H7 (cell line): ENCODE measurements at regions not wholly inside any gene's neighbourhood (a gene's known extent, or its start where the extent isn't known, plus 50 kb on each side); places are given as distances from the start of the nearest gene placed in this dataset.
"Not testable (repeated sequence)": the region's sequence is repeated elsewhere in the genome, so short reads cannot be mapped to it uniquely, and the experiment has no call there.

Experiments used
- DNase-seq: peaks from one replicate; pipeline ENCODE4 v3.0.0; 2012
- H3K27me3 ChIP-seq: 2 replicates; pipeline ENCODE4 v1.6.0; 2011; ENCODE audit warnings: mild to moderate bottlenecking, low read length; ENCODE audit not compliant: control insufficient read depth, insufficient read depth
- H3K36me3 ChIP-seq: replicated peaks from 2 replicates; pipeline ENCODE4 v1.5.1; 2011; ENCODE audit warnings: low read length; ENCODE audit not compliant: control insufficient read depth, insufficient read depth
- H3K4me3 ChIP-seq: 2 replicates; pipeline ENCODE4 v1.5.1; 2011; ENCODE audit warnings: low read depth, mild to moderate bottlenecking, control low read depth, low read length, moderate library complexity; ENCODE audit not compliant: insufficient read depth

DNA sequence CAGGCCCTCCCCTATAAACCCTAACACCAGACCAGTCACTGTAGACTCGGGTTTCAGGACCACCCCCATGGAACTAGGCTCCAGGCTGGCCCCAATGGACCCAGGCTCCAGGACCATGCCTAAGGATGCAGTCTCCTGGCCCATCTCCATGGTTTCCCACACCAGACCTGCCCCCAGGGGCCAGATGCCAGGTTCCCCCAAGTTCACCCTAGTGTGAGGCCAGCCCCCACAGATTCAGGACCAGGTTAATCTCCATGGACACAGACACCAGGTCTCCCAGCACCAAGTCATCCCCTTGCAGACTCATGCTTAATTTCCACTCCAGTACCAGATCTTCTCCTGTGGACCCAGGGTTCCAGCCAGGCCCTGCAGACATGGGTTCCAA lies 103.8 kb upstream of the LANCL2 start:
- Histone ChIP-seq H3K36me3 (no peaks in the 10 kb centered on the region), H3K4me3 (no peak overlapping the region), H3K27me3 (no peaks in the 10 kb centered on the region; the same call in 1 of the 2 replicates)
- no peak for DNase-seq

DNA sequence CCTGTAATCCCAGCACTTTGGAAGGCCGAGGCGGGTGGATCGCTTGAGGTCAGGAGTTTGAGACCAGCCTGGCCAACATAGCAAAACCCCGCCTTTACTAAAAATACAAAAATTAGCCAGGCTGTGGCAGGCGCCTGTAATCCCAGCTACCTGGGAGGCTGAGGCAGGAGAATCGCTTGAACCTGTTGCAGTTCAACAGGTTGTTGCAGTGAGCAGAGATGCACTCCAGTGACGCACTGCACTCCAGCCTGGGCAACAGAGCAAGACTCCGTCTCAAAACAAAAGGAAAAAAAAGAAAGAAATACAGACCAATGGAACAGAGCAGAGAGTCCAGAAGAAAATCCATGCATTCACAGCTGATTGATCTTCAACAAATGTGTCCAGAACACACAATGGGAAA lies 99.8 kb upstream of the LANCL2 start:
- H3K4me3 ChIP-seq, H3K36me3 ChIP-seq, DNase-seq, H3K27me3 ChIP-seq: not testable (repeated sequence)

DNA sequence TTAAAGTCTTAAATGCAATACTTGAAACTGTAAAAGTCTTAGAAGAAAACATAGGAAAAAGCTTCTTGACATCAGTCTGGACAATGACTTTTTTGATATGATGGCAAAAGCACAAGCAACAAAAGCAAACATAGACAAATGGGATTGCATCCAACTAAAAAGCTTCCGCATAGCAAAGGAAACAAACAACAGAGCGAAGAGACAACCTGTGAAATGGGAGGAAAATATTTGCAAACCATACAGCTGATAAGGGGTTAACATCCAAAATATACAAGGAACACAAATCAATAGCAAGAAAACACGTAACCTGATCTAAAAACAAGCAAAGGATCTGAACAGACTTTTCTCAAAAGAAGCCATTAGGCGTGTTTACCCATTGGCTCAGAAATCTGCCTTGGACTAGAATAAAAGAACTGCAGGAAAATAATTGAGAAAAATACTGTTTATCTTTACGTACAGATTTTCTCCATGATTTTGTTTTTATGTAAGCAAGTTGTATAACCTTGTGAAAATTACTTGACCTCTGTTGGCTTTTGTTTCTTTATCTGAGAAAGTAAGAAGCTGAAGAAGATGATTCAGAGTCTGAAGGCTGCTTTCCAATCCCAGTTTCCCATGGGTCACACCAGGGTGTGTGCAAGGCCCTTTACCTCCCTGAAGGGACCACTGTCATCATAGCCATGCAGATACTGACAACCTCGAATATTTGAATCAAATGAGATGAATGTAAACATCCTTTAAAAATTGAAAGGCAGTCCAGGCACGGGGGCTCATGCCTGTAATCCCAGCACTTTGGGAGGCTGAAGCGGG lies 99.1 kb upstream of the LANCL2 start:
- no peaks in the 10 kb centered on the region for H3K27me3 ChIP-seq
- no peaks in the 10 kb centered on the region for H3K36me3 ChIP-seq
- no peak for DNase-seq
- H3K4me3 ChIP-seq = no peak overlapping the region

DNA sequence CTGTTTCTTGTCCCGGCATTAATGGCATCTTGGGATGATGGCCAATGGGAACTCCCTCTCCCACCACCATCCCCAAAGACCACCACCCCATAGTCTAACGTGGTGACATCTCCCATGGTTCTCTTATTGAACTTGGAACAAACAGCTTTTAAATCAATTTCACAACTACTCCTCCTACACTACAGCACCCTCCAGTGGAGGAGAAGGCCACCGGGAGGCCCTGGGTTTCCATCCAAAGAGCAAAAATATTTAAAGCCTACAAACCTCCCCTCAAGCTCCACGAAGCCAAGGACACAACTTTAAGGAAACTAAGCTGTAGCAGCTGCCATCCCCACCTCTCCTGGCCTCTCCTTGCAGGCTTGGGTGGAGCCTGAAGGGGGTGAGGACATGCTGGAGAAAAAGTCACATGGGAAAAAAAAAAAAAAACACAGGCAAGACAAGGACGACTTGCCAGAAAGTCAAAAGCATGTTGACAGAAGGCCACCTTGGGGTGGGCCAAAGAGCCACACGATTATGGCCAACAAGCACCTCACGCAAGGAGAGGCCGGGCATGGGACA lies 94.0 kb upstream of the LANCL2 start:
- DNase-seq = peak; percentile 57

DNA sequence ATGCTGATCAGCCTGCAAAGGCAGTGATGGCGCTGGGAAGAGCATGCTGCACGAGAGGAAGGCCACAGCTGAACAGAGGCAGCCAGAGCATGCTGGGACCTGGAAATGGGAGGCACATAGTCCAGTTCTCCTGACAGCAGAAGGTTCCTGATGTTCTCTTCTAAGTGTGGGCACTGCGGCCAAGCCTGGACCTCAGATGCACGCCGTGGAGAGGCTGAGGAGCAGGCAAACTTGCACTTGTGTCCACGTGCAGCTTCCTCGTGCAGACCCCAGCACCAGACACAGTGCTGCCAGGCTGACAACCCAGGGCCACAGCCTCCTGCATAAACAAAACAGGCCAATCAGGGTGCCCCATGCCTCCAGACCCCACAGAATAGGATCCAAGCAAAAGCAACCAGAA lies 93.5 kb upstream of the LANCL2 start:
- Histone ChIP-seq H3K27me3 (no peaks in the 10 kb centered on the region), H3K4me3 (no peak overlapping the region), H3K36me3 (no peaks in the 10 kb centered on the region)
- no peak for DNase-seq

More for the DNA sequence above, 94.0 kb upstream of the LANCL2 start:
- H3K4me3 ChIP-seq = no peak overlapping the region
- no peaks in the 10 kb centered on the region for H3K36me3 ChIP-seq
- H3K27me3 ChIP-seq = no peaks in the 10 kb centered on the region

DNA sequence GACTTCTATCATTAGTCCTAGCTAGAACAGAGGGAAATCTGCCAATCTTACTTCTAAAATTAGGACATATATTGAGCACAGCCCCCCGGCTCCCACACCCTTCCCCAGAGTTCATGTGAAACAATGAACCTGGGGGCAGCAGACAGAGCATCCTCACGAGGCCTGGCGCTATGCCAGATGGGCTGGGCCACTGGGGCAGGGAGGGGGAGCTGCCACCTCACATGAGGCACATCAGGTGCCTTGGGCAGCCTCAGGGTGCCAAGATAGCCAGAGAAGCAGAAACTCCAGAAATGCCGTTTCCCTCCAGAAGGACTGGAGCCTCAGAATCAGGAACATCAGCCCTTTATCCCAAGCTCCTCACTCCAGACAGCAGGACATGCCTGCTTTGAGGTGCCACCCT lies 92.8 kb upstream of the LANCL2 start:
- Histone ChIP-seq H3K4me3 (no peak overlapping the region), H3K36me3 (no peaks in the 10 kb centered on the region), H3K27me3 (no peaks in the 10 kb centered on the region)
- peak; percentile 8 for DNase-seq

DNA sequence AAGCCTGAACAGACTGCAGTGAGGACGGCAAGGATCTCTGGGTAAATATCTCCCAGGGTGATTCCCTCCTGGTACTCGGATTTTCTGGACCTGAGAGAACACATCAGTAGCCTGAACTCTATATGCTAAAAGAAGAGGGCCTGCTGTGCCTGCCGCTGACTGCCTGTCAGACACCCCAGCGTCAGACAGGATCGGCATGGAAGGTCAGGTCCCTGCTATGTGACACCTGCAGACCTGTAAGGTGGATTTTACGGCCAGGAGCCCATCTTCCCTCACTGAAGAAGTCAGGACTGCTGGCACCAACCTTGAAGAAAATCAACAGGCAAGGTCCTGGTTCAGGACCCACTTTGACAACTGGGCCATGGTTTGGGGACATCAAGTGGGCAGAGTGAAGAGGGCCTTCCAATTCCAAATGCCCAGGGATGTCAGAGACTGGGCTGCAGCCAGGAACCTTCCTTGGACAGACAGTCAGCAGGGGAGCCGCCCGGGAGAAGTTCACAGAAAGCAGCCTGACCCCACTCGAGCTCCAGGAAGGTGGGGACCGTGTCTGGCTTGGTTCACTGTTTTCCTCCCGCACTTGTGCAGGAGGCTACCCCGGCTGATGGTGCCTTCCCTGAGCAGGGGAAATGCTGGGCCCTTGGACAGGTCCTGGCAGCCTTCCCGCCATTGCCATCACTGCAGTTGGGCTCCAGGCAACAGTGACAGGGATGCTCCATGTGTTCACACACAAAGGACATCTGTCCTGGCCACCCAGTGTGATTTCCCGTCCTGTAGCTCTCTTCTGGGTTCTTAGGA lies 91.8 kb upstream of the LANCL2 start:
- H3K27me3 ChIP-seq = no peaks in the 10 kb centered on the region
- H3K36me3 ChIP-seq = no peaks in the 10 kb centered on the region
- DNase-seq = peak; percentile 10
- no peak overlapping the region for H3K4me3 ChIP-seq

DNA sequence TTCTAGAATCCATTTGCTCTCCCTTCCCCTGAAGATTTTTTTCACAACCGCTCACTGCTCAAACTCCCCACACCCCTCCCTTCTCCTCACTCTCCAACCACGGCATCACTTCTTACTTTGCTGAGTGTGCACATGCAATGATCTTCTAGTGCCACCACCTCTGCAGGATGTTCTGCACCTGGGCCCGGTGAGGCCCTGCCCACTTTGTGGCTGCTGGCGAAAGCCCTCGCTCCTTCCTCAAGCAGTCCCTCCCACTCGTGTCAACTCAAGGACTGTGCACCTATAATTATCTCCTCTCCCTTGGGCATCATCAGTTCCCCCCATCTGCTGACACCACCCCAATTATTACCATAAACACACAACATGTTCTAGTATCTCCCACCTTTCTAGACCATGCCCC lies 91.0 kb upstream of the LANCL2 start:
- H3K4me3 ChIP-seq = no peak overlapping the region
- H3K36me3 ChIP-seq = no peaks in the 10 kb centered on the region
- DNase-seq = peak; percentile 4
- no peaks in the 10 kb centered on the region for H3K27me3 ChIP-seq

DNA sequence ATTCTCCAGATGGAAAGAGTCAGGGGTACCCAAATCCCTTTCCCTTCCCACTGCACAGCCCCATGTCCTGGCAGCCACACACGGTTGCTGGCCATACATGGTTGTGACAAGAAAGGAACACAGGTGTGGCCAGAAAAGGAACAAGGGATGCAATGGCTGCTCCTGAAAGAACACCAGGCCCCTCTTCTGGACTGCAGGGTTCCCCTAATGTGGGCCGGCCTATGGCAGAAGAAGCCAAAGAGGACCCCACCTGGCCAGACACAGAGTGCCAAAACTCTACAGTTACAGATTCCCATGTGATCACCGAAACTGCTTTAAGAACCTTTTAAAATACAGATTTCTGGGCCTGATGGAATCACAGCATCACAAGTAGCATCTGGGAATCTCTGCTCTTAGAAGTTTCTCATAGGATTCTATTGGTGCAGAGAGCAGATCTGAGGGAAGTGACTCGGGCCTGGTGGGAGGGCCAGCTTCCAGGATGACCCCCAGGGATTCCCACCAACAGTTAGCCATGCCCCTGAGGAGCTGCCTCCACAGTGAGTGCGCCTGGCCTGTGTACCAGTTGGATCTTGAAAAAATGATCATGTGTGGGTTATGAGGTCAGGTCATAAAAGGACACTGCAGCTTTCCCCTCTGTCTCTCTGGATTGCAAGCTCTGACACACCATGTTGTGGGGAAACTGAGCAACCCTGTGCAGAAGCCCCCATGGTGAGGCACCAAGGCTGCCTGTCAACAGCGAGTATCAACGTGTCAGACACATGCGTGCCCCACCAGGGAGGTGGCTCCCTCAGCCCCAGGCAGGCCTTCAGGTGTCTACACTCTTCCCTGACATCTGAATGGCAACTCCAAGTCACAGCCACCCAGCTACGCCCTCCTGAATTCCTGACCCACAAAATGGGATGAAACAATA lies 89.6 kb upstream of the LANCL2 start:
- peak; percentile 6 for DNase-seq
- Histone ChIP-seq H3K4me3 (no peak overlapping the region), H3K36me3 (no peaks in the 10 kb centered on the region), H3K27me3 (no peaks in the 10 kb centered on the region)

DNA sequence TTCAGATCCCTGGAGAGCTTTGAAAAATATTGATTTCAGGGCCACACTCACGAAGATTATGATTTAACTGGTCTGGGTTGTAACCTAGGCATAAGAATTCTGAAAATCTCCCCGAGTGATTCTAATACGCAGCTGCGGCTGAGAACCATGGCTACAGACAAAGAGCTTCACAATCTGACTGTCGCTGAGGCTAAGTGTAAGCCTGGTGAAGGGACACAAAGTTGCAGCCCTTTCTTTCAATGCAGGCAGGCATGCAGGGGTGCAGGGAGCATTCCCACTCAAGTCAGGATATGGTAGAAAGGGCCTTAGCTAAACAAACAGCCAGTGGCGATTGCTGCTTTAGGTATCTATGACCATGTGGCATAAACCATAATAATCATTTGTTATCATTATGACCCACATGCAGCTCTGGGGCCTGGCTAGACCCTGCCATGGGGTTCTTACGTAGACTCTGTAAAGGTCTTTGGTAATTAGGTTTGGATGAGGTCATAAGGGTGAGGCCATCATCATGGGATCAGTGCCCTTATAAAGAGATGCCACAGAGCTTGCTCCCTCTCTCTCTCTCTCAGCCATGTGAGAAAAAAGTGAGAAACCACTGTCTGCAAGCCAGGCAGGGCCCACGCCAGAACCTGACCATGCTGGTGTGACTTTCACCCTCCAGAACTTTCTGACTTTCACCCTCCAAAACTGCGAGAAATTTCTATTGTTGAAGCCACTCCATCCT lies 88.4 kb upstream of the LANCL2 start:
- H3K27me3 ChIP-seq = no peaks in the 10 kb centered on the region
- peak; percentile 9 for DNase-seq
- no peak overlapping the region for H3K4me3 ChIP-seq
- no peaks in the 10 kb centered on the region for H3K36me3 ChIP-seq

DNA sequence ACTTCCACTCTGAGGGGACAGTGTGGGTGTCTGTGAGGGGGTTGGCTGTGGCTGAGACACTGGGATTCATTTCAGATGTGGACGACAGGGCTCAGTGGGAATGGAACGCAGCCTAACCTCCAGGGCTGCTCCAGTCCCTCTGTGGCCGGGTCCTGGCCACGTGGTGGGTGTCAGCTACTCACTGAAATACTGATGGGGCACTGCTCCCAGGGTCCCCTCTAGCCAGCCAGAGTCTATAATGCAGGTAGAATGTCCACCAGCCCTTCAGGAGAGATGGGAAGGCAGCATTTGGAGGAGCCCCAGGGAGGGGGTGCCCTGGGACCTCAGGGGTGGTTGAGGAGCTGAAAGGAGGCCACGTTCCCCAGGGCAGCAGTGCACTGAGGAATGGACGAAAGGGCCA lies 87.2 kb upstream of the LANCL2 start:
- Histone ChIP-seq H3K27me3 (no peaks in the 10 kb centered on the region), H3K4me3 (no peak overlapping the region), H3K36me3 (no peaks in the 10 kb centered on the region)
- peak; percentile 8 for DNase-seq

DNA sequence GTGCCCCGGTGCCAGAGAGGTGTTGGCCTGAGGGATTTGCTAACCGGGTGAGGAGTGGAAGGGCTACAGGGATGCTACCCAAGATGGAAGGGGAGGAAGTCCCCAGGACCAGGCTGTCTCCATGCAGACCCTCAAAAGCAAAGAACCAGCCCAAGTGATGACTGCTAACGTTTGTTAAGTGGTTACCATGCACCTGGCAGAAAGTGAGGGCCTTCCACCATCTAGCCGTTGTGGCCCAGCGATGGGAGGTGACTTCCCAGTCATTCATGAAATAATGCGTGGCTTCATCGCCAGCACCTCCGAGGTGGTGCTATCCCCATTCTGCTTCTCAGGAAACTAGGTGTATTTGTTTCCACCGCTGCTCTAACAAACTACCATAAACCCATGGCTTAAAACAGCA lies 86.8 kb upstream of the LANCL2 start:
- Histone ChIP-seq H3K36me3 (no peaks in the 10 kb centered on the region), H3K4me3 (no peak overlapping the region), H3K27me3 (no peaks in the 10 kb centered on the region)
- no peak for DNase-seq

DNA sequence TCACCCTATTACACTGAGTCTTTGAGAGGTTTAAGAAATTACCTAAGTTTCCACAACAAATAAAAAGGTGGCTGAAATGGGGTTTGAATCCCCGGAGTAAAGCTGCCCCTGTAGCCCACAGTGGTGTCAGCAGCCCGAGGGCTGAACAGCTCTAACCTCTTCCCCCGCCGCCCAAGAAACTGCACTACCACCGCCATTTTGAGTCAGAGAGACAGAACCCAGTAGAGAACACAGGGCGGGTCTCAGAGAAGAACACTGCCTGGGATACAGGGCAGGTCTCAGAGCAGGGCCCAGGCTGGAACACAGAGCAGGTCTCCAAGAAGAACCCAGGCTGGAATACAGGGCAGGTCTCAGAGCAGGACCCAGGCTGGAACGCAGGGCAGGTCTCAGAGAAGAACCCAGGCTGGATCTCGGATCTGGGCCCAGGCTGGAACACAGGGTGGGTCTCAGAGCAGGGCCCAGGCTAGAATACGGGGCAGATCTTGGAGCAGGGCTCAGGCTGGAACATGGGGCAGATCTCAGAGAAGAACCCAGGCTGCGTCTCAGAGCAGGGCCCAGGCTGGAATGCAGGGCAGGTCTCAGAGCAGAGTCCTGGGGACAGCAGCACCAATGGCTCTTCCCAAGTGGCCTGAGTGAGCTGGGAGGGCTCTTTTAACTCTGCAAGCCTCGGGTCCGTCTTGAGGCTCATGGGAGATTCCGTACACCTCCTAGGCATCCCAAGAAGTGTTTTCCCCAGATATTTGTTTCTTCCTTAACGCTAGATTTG lies 85.9 kb upstream of the LANCL2 start:
- DNase-seq = no peak
- no peak overlapping the region for H3K4me3 ChIP-seq
- H3K36me3 ChIP-seq = no peaks in the 10 kb centered on the region
- no peaks in the 10 kb centered on the region for H3K27me3 ChIP-seq
